Midbrain (tissue), 1 donor: ENCODE measurements at regions not wholly inside any gene's neighbourhood (a gene's known extent, or its start where the extent isn't known, plus 50 kb on each side); places are given as distances from the start of the nearest gene placed in this dataset.

Source experiments
- DNase-seq: peaks from one replicate; lab custom pipeline; 2025; lab: John Stamatoyannopoulos, UW

DNA sequence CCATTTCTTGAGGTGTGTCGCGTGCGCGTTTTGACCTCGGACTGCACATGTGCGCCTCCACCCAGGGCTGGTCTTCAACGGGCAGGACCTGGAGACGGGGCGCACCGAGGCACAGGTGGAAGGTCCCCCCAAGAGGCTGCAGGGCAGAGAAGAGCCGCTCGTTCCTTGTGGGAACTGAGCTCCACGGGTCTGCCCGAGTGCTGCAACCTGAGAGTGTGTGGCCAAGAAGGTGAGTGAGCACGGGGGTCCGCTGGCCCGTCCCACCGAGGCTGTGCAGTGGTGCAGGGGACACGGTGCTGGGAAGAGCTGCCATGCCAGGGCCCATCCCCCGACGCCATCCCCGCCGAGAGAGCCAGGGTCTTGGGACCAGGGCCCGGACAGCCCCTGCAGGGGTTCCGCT lies 268.3 kb downstream of the GALR1 start:
- DNase-seq: no peak

DNA sequence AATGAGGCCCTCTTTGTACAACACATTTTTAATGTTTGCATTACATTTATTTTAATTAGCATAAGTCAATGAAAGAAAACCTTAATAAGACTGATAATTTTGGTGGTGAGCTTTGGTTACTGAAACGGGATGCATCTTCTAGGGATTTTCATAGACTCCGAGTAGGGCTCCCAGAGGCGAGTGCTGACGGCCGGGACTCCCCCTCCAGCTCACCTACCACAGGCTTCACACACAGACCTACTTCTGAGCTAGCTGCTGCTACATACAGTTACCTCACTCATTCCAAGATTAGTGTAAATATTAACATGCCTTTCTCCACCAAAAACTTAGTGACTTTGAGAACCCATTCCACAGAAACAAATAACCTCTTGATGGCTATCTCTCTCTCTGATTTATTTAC lies 271.1 kb downstream of the GALR1 start:
- no peak for DNase-seq

DNA sequence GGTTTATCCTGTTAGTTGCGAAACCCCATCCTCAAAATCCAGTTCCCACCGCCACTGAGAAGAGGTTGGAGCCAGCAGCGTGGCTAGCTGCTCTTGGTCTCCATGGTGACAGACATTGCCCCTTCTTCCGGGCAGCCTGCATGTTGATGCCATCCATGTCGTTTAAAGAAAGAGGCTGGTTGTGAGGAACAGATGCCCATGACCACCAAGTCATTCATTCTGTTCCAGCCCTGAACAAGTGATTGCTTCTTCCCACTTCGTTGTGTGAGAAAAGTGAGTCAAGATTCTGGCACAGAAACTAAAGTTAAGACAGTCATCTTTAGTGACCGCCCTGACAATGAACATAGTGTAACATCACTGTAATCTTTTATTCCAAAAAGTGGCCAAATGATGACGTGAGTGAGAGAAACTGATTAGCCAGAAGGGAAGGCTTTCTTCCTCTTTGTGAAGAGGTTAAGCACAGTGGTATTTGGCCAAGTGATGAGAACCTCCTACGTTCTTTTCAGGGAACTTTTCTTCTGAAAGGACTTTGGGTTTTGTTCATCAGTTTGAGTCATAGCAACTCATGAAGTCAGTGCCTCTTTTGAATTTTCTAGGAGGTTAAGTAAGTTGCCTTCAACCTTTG lies 272.5 kb downstream of the GALR1 start:
- DNase-seq: no peak

DNA sequence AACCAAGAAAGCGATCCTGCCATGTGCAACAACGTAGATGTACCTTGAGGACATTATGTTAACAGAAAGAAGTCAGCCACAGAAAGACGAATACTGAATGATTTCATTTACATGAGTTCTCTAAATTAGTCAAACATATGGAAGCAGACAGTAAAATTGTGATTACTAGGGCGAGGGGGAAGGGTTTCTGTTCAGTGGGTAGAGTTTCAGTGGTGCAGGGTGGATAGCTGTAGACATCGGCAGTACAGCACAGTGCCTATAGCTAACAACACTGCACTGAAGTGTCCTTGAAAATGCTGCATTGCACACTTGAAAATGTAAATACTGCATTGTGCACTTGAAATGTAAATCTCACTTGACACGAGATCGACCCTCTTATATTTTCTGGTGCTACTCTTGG lies 275.3 kb downstream of the GALR1 start:
- DNase-seq: no peak

DNA sequence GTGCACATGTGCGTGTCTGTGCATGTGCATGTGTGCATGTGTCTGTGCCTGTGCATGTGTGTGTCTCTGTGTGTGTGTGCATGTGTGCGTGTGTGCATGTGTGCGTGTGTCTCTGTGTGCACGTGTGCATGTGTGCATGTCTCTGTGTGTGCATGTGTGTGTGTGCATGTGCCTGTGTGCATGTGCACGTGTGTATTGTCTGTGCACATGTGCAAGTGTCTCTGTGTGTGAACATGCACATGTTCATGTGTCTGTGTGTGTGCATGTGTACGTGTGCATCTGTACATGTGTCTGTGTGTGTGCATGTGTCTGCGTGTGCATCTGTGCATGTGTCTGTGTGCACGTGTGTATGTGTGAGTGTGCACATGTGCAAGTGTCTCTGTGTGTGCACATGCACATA lies 277.3 kb downstream of the GALR1 start:
- DNase-seq: no peak

DNA sequence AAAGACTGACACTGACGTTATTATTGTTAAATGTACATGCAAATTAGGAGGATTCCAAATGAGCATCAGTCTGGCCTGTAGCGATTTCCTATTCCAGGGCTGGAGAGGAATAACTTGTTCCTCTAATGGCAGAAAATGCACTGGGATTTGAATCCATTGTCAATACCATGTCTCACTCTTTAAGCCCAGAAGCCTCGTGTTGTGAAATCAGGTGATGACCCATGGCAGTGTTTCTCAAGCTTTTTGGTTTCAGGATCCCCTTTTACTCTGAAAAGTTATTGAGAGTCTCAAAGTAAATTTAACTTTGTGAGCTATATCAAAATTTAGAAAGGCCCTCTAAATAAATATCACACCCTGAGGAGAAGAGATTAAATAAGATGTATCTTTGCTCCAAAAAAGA lies 279.2 kb downstream of the GALR1 start:
- DNase-seq: no peak

DNA sequence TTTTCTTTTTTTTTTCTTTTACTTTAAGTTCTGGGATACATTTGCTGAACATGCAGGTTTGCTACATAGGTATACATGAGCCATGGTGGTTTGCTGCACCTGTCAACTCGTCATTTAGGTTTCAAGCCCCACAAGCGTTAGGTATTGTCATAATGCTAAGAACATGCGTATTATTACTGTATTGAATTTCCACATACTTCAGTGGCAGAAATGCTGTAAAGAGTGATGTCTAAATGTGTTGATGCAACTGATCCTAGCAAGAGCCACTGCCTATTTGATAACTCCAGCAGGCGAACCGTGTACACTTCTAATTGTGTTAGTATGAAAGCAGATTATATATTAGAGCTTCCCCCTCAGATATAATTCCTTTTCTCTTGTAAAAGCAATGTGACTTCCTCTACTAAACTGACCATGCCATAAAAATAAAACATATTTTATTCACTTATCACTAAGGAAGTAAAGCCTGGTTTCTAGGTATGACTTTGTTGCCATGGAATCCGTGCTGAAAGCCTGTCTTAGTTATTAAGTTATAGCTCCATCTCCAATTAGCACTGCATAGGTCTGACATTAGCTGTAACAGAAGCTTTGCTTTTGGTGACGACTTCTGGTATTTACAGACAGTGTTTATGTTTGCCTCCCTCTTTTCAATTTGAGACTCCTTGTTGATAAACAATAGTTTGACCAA lies 280.0 kb downstream of the GALR1 start:
- DNase-seq: no peak

DNA sequence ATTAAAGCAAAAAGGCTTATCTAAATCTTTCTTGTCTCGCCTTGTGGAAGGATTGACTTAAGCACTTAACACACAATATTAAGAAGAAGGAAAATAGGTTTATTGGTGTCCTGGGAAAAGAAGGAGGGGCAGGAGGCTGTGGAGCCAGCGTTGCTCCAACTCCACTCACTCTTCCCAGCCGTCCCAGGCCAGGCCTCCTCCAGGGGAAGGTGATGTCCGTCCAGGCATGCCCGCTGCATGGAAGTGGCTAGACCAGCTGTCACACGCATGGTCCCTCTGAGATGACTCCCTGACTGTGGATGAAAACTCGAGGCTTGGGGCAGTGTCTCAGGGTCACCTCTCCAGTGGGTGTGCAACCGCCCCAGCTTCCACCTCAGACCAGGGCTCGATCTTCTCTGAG lies 281.1 kb downstream of the GALR1 start:
- no peak for DNase-seq

DNA sequence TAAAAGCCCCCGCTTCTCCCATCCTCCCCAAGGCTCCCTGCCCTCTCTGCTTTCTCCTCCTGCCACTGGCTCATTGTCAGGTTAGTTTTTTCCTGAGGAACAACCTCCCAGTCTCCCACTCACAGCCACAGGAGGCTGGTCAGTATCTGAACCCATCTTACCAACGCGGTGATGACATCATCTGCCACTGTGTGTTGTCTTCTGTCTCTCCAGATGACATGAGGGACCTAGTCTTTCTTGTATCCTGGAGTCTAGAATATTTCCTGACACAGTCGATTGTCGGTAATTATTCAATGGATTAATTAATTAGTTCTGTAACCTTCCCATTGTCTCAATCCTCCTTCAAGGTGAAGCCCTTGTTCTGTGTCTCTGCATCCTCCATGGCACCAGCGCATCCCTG lies 290.2 kb downstream of the GALR1 start:
- no peak for DNase-seq

DNA sequence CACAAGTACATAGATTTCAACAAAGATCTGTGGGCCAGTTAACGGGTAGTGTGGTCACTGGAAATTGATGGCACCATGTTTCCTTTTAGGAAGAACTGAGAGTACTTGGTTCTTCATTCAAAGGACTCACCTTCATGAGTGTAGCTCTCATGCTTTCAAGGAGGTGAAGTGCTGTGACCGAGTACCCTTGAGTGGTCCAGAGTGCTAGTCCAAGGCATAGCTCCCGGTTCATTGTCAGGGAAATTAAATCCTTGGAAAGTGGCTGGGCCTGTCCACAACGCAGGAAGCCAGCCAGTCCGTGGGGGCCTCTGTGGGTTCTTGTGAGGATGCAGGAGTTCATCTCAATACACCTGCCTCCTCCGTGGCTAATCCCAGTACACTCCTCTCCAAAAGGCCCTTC lies 295.1 kb downstream of the GALR1 start:
- no peak for DNase-seq

DNA sequence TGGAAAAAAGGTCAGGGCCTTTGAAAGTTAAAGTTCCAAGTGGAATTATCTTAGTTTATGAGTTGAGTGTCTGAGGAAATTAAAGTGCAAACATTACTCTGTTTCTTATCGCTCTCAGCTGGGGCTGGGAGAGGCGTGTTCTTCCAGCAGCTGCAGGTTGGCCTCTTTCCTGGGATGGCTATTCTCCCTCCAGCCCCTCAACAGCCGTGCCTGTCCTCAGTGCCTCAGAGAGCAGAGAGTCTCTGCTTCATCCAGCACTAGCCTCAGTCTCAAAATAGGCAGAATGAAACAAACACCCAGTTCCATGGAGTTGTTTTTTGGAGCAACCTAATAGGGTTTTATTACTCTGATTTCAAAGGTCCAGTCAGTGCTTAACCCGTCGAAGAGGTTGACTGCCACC lies 298.1 kb downstream of the GALR1 start:
- no peak for DNase-seq

DNA sequence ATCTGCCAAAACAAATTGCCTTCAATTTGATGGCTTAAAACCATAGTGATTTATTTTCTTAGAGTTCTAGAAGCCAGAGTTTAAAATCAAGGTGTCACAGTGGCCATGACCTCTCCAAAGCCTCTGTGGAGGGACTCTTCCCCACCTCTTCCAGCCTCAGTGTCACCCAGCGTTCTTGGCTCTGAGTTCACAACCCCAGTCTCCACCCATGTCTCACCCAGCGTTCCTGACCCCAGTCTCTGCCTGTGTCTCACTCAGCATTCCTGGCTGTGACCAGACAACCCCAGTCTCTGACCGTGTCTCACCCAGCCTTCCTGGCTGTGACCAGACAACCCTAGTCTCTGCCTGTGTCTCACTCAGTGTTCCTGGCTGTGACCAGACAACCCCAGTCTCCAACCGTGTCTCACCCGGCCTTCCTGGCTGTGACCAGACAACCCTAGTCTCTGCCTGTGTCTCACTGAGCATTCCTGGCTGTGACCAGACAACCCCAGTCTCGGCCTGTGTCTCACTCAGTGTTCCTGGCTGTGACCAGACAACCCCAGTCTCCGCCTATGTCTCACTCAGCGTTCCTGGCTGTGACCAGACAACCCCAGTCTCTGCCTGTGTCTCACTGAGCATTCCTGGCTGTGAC lies 299.3 kb downstream of the GALR1 start:
- no peak for DNase-seq

DNA sequence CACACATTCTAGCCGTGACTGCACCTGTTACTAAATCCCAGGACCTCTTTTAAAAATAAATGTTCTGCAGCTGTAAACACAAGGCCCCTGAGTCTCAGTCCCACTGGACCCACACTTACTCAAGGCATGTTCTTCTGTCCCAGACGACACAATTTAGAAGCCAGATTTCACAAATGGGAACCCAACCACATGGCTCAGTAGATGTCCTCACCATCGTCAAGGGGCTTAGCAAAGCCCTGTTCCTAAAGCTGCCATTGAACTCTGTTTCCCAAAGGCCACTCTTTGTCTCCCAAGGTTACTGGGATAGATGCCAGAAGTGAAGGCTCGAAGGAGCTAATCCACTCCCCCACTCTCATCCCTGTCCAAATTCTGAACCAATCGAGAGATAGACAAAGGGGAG lies 301.0 kb downstream of the GALR1 start:
- DNase-seq: no peak

DNA sequence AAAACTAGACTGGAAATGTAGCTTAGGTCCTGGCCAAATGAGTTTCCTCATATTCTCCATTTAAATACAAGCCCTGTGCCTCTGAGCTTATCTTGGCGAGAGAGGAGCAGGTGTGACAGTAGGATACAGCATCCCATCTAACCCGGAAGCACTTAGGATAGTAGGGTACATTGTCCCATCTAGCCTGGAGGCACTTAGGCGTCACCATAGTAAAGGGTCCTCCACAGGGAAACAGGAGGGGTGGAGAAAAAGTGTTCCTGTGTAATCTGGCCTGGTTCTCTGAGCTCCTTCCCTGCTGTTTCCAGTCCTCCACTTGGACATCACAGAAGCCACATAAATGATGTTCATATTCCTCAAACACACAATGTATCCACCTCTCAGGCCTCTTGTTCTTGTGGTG lies 301.4 kb downstream of the GALR1 start:
- no peak for DNase-seq

DNA sequence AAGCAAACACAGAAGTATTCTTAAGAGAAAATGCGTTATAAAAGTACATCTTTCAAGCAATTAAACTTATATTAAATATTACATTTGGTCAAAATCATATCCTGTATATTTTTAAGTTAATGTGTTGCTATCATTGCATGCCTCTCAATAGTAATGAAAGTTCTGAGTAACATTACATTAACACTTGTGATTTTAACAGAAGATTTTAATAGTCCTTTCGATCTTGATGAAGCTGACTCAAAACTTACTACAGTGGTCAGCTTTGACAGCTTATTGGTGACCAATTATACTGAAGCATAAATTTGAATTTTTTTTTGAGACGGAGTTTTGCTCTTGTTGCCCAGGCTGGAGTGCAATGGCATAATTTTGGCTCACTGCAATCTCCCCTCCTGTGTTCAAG lies 303.3 kb downstream of the GALR1 start:
- DNase-seq: no peak

DNA sequence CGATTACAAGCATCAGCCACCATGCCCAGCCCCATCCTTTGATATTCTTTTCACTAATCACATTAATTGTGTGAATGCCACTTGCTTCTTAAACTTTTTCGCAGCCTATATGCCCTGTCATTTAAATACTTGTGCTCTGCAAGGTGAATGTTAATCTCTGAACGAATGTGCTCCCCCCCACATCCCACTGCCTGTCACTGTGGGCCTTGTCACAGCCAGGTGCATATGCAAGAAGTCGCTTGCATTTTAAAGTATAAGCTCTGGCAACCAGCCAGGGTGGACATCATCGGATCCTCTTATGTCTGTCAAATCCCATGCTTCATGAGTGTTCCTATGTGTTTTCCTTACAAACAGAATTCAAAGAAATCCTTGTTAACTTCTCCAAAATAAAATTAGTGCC lies 304.4 kb downstream of the GALR1 start:
- DNase-seq: no peak

DNA sequence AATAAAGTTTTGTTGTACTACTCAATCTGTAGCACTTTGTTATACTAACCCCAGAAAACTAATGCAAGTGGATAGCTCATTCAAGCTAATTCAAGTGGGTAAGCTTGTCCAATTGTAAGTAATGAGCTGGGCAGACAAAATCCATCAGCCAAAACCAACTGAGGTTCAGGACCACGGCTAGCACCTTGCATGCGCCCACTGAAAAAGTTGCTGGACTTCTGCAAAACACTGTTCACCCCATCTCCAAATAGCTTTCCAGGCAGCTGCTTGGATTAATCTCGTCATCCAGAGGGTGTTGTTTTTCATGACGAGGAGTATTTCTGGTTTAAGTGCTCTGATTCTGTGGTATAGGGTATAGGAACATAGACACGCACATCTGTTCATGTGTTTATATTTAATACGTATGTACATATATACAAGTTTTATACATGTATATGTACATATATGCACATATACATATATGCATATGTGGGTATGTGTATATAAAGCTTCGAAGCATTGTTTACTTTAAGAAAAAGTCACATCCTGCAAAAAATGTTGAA lies 307.5 kb downstream of the GALR1 start:
- DNase-seq: no peak

DNA sequence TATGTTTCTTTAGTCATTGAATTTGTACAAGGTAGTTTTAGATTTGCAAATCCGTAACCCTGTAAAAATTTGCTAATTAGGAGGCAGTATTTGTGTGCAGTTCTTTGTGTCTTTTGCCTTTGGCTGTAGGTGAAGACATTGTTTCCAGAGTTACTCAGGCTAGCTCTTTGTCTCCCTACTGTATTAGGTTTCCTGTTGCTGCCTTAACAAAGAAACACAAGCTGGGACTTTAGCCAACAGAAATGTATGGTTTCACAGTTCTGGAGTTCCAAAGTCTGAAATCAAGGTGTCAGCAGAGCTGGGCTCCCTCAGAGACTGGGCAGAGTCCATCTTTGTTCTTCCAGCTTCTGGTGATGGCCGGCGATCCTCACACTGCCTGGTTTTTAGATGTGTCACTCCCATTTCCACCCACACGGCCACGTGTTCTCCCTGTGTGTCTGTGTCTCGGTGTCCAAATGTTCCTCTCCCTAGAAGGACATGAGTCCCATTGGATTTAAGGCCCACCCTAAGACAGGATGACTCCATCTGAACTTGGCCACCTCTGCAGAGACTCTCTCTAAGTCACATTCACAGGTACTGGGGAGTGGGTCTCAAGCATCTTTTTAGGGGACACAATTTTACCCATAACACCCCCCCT lies 309.7 kb downstream of the GALR1 start:
- no peak for DNase-seq

DNA sequence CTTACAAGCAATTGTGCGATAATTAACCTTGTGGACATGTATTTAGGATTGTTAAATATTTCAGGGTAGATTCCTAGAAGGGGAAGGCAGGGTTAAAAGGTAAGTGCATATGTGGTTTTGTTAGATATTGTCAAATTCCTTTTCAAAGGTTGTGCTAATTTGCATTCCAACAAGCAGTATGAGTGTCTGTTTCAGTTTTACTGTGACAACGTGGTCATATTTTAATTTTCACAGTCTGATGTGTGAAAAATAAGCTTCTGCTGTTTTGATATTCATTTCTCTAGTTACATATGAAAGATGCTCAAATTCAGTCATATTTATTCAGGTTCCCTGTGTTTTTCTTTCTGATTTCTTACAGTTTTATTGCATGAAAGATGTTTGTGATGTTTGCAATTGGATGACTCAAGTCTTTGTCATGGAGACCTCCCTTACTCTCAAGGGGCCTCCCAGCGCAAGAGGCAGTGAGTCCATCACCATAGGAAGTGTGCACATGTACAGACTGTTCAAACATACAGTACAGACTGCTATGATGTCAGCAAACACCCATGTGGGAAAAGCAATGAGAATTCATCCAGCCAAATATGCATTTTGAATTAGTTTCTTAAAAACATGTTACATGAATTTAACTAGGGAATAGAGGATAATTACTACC lies 310.8 kb downstream of the GALR1 start:
- no peak for DNase-seq

DNA sequence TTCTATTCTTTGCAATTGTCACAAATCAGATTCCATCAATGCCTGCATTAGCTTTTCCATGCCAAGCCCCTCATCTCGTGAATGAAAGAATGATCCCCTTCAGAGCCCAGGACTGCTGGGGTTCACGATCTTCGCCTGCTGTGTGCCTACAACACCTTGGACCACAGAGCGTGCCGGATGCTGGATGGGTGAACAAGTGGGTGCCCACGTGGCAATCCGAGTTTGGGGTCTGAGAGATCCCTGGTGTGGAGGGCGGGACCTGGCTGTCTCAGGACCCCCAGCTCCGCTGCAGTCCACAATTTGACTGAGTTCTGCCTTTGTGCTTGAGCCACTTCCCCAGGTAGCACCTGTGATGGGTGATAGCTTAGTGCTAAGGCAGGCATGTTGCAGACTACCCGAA lies 317.0 kb downstream of the GALR1 start:
- DNase-seq: no peak

DNA sequence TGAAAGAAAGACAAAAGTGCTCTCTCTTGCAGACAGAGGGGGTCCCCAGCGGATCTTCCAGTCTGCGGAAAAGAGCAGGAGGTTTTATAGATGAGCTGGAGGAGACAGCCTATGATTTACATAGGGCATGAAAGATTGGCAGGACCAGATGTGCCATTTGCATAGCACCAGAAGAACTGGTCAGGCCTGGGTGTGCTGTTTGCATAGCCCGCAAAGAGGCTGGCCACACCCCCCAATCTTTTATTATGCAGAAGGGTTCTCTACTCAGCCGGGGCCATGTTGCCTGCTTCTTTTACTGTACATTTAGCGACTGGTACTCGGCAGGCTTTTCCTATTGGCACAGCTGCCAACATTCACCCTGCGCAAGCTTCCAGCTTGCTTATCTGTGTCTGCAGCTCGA lies 317.6 kb downstream of the GALR1 start:
- DNase-seq: no peak

DNA sequence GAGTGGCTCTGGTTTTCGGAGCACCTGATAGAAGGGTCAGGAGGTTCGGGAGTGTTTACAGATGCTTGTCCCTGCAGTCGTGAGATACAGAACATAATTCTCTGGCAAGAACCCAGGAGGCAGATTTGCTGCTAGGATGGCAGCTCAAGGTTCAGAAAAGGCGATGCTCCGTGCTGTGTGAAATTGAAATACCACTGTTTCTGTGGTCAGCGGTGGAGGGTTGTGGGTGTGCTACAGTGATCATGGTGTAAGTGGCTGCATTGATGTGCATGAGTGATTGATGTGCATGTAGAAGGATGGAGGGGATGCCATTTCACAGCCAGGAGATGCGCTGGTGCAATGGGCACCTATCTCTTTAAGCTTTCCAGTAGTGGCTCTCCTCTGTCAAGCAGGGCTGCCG lies 322.1 kb downstream of the GALR1 start:
- DNase-seq: no peak
